ENCODE measurements at regions not wholly inside any gene's neighbourhood (a gene's known extent, or its start where the extent isn't known, plus 50 kb on each side); places are given as distances from the start of the nearest gene placed in this dataset.
"Not testable (repeated sequence)": the region's sequence is repeated elsewhere in the genome, so short reads cannot be mapped to it uniquely, and the experiment has no call there.

DNA sequence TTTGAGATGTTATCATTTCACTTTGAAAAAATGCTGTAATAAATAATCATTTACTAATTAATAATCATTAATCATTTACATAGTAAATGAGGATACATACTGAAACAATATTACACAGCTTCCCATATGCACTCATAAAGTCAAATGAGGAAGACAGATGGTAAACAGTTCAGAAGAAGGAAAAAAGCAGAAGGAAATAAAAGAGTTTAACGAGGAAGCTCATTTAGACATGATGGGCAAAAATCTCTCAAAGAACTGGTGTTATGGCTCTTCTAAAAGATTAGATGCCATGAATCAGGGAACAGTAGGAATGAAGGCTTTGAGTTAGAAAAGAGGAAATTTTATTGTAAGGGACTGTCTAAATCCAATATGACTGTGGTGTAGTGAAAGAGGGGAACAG lies 347.6 kb downstream of the PTPRC start:
- no peak for DNase-seq

DNA sequence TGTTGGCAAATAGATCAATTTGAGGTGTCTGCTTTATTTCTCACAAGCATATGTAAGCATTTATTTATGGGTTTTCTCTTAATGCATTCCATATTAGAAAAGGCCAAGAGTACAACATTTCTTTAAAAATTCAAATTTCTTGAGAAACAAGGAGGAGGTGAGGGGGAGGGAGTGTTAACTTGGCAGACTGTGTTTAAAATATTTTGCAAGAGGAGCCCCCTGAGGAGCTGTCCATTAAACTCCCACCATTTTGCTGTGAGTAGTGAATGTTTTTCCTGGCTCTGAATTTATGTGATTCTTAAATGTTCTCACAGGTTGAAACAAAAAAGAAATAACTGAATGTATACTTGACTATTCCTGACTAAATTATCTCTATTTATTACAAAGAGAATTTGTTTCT lies 363.8 kb downstream of the PTPRC start:
- DNase-seq: no peak

DNA sequence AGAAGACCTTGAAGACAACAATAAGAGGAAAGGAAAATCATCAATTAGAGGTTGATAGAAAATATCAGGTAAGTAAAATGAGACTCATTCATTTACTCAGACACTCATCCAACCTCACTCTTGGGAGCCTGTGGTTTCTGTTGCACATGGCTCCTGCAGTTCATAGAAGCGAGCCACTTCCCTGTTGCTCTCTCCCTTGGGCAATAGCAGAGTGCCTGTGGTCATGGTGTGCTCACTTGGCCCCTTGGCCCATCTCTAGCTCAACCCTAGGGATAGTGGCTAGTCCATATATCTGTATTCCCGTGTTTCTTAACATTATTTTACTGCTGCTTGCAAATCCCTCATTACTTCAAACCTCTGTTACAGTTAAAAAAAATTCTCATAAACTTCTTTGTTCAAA lies 368.6 kb downstream of the PTPRC start:
- no peak for DNase-seq

DNA sequence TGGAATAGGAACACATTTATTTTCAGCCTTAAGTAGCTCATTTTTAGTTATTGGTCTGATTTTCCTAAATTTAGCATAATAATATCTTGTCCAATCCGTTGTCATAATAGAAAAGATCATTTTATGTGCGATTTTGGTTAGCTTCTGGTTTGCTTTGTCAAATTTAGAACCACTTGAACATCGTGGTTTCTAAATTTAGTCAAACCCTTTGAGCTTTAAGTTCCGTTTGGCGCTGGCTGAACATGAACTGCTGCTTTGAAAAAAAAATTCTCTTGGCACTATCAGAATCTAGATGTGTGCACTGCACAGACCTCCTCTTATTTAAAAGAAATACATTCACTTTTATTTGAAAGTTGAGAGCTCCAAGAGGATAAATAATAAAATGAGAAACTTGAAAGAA lies 370.6 kb downstream of the PTPRC start:
- no peak for DNase-seq

DNA sequence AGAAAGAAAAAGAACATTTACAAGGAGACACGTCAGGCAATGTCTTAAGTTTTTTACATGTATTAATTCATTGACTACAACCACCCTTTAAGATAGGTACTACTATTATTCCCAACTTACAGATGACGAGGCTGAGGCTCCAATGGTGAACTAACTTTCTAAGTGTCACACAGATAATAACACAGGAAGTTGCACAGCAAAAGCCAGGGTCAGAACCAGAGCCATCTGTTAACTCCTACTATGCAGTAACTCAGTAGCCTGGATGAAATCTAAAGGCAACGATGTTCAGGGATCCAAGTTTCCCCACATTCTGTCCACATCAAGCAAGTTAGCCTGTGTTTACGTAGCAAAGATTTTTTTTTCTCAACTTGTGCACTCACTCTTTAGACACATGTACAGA lies 371.7 kb downstream of the PTPRC start:
- no peak for DNase-seq

DNA sequence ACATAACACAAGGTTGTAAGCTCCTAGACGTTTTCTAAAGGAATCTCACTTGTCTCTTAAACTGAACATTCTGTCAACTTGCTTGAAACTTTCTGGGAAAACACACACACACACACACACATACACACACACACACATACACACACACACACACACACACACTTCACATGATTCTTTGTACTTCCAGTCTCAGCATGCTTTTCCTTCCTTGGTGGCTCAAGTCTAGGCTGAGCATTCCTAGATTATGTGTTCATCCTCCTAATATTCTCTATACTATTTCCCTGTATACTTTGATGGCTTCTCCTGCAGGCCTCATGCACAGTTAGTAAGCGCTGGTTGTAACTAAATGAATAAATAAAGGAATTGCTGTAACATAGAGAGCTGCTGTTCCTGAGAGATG lies 372.1 kb downstream of the PTPRC start:
- DNase-seq: no peak

DNA sequence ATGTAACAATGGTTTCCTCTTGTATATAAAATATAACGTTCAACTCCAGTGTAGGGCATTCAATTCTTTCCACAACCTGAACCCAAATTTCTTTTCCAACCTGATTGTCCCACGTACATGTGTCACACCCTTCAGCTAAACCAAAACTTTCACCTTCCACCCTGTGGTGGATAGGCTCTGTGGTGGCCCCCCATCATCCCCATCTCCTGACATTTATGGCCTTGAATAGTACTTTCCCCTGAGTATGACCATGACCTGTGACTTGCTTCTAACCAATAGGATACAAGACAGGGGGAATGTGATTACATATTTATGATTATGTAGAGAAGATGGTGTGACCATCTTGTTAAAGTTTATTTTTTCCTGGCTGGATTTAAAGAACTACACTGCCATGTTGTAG lies 377.0 kb downstream of the PTPRC start:
- no peak for DNase-seq

DNA sequence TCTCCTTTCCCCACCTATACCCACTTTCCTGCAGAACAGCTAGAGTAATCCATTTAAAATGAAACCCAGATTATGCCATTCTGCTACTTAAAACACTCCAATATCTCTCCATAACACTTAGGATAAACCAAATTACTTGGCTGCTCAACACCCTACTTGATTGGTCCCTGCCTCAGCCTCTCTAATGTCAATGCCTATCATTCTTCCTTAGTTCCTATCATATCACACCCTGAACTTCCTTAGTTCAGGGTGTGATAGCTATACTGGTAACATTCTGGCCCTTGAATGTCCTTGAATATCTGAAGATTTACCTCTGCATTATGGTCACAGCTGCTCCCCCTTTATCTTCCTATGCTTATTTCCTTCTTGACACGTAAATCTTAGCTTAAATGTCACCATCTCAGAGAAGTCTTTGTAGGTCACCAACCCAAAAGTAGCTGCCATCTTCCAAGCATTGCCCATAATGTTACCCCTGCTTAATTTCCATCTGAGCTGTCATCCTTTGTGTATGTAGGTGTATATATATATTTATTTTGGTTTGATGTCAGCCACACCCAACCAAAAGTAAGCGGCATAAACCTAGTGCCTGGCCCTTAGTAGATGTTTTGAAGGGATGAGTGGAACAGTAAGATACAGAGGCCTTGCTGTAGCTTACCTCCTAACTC lies 379.8 kb downstream of the PTPRC start:
- DNase-seq: no peak

DNA sequence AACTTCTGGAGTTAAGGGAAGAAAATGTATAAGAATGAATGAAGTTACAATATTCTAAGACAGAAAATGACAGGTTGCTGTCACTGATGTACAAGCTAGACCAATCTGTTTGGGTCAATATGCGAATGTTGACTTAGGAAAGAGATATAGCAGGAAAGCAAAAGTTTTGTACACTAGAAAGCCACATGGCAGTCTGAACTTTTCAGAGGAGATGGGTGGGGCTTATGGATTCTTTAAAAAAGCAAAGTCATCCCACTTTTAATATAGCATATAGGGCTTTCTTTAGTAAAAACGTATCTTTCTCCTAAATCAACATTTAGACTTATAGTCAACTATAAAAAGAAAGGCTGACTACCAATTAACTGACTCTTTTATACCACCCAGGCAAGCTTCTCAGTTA lies 381.2 kb downstream of the PTPRC start:
- DNase-seq: no peak

DNA sequence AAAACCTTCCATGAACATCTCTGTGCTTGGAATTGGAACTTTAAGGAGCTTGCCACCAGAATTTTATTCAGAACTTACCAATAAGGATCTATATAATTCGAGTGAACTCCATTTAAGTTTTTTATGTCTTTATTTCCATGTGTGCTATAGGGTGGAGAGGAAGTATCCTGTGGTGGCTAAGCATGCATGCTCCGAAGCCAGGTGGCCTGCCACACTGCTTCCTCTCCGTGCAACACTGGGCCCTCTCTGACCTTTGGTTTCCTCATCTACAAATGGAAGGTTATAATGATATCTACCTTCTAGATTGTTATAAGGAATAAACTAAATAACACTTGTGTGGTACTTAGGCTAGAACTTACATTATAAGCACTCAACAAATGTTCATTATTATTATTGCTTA lies 382.1 kb downstream of the PTPRC start:
- DNase-seq: no peak

DNA sequence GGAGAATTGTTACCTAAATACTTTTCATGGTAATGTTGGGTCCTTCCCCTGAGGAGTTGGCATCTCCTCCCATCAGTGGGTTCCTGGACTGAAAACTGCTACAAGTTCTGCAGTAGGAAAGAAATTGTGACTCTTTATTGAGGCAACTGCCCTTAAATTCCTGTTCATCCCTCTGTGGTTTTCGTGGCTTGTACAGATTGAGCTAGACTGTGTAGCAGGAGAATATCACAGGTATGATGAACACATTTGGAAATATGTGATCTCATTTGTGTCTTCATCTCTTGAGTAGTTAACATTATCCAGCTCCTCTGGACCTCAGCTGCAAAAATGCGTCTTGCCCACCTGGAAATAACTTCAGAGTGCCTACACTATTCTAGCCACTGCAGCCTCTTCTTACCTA lies 390.6 kb downstream of the PTPRC start:
- DNase-seq: no peak

DNA sequence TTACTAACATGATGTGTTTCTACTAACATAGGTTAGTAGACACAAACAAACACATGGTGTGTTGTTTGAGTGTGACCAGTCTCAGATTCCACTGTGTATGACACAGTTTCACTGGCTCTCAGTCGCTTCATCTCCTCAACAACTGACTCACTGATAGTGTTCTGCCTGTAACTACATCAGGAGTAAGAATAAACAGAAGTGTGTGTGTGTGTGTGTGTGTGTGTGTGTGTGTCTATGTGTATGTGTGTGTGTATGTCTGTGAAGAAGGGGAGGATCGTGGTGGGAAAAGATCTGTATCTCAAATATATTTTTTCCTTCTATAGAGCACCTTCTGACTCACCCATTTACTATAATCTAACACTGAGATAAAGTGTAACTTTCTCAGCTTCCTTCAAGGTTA lies 391.0 kb downstream of the PTPRC start:
- DNase-seq: no peak

DNA sequence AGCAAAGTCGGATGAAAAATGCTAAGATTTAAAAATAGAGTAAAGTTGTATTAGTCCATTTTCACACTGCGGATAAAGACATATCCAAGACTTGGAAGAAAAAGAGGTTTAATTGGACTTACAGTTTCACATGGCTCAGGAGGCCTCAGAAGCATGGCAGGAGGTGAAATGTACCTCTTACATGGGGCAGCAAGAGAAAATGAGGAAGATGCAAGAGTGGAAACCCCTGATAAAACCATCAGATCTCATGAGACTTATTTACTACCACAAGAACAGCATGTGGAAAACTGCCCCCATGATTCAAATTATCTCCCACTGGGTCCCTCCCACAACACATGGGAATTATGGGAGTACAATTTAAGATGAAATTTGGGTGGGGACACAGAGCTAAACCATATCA lies 391.7 kb downstream of the PTPRC start:
- not testable (repeated sequence) for DNase-seq

DNA sequence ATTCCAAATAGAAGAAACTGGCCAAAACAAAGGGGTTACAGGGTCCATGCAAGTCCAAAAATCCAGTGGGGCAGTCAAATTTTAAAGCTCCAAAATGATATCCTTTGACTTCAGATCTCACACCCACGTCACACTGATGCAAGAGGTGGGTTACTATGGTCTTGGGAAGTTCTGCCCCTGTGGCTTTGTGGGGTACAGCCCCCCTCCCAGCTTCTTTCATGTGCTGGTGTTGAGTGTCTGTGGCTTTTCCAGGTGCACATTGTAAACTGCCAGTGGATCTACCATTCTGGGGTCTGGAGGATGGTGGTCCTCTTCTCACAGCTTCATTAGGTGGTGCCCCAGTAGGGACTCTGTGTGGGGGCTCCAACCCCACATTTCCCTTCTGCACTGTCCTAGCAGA lies 392.3 kb downstream of the PTPRC start:
- not testable (repeated sequence) for DNase-seq

DNA sequence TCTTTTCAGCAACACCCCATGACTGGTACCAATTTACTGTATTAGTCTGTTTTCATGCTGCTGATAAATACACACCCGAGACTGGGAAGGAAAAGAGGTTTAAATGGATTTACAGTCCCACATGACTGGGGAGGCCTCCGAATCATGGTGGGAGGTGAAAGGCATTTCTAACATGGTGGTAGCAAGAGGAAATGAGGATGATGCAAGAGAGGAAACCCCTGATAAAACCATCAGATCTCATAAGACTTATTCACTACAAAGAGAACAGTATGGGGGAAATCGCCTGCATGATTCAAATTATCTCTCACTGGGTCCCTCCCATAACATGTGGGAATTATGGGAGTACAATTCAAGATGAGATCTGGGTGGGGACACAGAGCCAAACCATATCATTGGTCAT lies 393.6 kb downstream of the PTPRC start:
- DNase-seq: not testable (repeated sequence)

DNA sequence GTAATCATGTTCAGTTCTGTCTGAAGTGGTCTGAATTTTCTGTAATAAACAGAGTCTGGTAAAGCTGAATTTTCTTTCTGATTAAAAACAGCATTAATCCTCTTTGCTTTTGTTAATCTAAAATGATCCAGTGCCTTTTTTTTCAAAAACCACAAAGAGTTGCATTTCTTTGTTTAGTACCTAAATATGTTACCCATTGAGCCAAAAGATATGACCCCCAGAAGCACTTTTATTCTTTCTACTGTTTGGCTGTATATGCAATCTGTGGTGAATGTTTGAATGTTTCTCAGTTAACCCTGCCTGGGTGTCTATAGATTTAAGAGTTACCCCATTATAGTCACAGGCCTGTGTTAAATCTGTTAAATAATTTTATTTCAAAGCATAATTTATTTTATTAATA lies 394.8 kb downstream of the PTPRC start:
- no peak for DNase-seq

DNA sequence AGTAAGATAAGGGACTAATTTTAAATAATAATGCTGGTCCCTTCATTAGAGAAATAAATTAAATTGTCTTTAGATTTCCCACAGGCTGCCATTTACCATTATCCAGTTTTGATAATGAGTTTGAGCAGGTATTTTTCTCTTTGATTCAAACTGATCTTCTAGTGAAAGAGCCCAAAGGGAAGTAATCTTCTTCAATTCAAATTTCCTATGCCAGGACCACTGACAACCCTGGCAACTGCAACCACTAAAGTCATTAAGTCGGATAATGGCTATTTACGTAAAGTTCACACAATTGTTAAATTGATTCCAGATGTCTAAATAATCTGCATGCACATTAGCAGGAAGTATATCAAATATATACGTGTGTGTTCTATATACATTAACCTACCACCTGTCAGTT lies 399.3 kb downstream of the PTPRC start:
- no peak for DNase-seq

DNA sequence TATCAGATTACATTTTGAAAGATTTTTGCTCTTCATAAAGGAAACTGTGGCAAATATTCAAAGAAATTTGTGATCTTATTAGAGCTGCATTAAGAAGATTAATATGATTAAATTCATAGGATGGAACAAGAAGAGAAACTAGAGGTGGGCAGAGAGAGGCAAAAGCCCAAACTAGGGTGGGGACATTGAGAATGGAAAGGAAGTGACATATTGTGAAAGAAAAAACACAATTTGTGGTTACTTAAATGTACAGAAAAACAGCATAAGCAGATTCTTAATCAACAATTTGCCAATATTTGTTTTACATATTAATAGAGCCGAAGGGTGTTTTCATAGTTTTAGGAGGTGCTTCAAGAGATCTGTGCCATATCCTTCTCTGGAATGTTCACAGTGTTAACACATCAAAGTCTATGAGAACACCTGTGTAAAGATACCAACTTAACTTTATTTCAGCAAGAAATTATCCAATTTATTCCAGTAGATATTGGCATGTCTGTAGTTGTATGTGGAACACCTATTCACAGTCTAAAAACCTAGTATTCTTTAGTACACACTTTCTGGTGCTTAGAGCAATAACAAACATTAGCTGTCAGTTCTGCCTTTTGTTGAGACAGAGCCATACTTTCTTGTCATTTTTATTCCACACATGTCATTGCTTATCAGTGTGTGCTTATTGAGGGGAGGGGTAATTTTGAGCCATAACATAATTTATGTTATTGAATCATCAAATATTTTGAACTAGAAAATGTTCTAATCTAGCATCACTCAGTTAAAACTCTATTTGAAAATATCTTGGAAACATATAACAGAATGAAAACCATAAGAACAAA lies 401.5 kb downstream of the PTPRC start:
- DNase-seq: no peak

DNA sequence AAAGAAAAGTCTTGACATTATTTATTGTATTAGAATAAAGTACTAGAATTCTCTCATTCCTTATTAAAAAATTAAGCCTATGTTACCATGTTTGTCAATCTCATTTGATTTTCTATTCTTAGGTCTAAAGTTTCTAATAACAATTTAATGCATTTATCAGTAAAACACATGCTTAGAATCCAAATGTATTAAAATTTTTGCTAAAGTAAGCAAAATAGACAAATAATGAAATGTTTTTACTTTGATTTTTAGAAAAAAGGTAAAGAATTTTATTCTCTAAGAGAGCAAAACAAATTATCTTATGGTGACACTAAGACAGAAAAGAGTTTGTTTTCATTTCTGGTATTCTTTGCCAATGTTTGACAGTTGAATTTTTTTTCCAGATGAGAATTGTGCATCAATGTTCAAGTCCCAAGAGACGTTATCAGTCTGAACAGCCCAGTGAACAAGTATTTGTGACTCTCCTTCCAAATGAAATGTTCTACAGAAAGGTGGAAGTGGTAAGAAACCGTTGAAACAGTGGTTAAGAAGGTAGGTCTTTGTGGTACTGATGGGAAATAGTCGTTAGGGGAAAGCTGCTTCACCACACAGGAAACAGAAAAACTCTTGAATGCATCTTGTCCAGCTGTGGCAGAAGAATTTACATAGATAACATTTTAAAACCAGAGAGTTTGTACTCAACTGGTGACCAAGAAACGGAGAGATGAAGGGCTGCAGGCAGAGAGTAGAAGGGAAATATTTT lies 402.5 kb downstream of the PTPRC start:
- DNase-seq: no peak

DNA sequence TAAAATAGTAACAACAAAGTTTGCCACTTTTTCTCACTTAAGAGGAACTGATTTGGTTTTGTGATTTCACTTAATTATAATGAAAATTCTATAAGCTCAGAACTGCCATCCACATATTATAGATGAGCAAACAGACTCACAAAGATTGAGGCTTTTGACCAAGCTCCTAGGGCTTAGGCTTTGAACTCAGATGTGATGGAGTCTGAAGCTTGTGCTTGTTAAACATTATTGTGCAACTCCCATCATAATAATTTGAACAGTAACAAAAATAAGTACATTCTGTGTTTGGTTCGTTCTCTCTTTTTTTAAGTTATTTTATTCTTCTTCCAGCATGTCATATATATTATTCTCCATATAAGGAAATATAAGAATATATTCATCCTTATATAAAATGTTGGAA lies 403.4 kb downstream of the PTPRC start:
- DNase-seq: no peak

DNA sequence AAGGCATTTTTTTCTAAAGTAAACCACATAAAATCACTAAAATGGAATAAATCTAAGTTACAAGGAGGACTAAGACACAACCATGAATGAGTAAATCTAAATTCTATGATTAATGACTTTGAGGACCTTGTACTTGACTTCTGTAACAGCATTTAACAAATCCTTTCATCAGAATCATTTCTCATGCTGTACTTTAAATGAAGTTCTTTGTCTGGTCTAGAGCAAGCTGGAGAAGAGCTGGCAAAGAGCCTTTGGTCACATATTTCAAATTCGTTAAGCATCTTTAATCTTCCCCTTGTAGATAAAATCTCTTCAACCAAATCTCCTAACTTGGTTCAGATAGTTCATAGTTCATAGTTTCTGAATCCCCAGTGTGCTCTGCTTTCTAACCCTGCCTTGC lies 405.4 kb downstream of the PTPRC start:
- no peak for DNase-seq

DNA sequence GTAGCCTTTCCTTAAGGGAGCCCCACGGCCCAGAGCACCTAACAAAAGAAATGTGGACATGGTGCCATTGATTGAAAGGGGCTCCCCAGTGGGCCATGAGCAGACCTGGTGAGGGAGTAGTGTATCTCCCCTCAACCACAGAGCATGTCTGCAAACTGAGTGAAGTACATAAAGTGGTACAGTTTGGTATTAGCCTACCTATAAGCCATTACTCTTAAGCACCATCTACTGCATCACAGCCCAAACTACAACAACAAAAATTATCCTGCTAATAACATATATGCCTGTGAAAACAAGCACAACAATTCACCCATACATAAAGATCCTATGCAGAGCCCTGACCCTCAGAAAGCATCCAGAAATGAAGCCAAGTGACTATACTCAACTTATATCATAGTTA lies 407.8 kb downstream of the PTPRC start:
- no peak for DNase-seq

DNA sequence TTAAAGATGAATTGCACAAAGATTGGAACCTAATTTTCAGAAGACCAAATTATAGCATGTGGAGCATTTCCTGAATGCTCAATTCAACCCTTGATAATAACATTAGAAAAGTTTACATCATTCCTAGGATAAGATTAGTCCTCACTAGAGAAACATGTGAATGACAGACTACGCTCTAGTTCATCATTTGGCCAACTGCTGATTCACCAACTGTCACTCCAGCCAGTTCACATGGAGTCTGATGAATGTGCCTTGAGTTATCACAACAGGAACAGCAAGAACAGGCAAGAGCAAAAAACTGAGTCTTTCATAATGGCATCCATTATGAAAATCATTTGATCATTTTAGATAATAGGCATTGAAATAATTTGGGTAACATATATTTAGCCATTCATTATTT lies 415.9 kb downstream of the PTPRC start:
- no peak for DNase-seq

DNA sequence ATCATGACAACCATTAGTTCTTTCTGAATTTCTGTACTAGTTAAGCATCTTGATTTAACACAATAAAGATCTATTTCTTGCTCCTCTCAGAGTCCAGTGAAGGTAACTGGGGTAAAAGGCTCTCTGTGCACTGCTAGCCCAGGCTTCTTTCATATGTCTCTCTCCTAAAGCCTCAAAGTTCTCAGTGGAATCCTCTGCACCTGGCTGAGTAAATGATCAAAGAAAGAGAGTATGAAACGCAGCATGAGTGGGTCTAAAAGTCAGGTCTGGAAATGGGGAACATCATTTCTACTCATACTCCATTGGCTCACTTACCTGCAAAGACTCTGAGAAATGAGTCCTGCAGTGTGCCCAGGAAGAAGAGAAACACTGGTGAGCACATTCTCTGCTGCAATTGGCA lies 418.5 kb downstream of the PTPRC start:
- no peak for DNase-seq
